LNCaP clone FGC (cell line): ENCODE measurements at regions not wholly inside any gene's neighbourhood (a gene's known extent, or its start where the extent isn't known, plus 50 kb on each side); places are given as distances from the start of the nearest gene placed in this dataset.
"Not testable (repeated sequence)": the region's sequence is repeated elsewhere in the genome, so short reads cannot be mapped to it uniquely, and the experiment has no call there.

ENCODE experiments used
- DNase-seq: peaks from one replicate; pipeline ENCODE4 v3.0.0-alpha.2; 2011; ENCODE audit warnings: low read depth
- H3K4me3 ChIP-seq: 2 replicates; pipeline ENCODE4 v1.5.1; 2011; ENCODE audit warnings: mild to moderate bottlenecking, low read depth, low read length, control low read depth
- TF ChIP-seq, protein P1 (sequence below): IDR thresholded peaks from 2 replicates; pipeline ENCODE4 v1.5.1; 2012; ENCODE audit warnings: mild to moderate bottlenecking; ENCODE audit not compliant: control insufficient read depth, insufficient read depth; ENCODE audit errors: extremely low read depth

GRCh38 chr7:114799628-114800028, 122.3 kb upstream of the MDFIC start:
- no peak for DNase-seq
- TF ChIP-seq, protein P1, sequence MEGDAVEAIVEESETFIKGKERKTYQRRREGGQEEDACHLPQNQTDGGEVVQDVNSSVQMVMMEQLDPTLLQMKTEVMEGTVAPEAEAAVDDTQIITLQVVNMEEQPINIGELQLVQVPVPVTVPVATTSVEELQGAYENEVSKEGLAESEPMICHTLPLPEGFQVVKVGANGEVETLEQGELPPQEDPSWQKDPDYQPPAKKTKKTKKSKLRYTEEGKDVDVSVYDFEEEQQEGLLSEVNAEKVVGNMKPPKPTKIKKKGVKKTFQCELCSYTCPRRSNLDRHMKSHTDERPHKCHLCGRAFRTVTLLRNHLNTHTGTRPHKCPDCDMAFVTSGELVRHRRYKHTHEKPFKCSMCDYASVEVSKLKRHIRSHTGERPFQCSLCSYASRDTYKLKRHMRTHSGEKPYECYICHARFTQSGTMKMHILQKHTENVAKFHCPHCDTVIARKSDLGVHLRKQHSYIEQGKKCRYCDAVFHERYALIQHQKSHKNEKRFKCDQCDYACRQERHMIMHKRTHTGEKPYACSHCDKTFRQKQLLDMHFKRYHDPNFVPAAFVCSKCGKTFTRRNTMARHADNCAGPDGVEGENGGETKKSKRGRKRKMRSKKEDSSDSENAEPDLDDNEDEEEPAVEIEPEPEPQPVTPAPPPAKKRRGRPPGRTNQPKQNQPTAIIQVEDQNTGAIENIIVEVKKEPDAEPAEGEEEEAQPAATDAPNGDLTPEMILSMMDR = no peak
- no peak overlapping the region for H3K4me3 ChIP-seq

GRCh38 chr7:114802632-114803031, 119.3 kb upstream of the MDFIC start:
- no peak for DNase-seq
- TF ChIP-seq, protein P1 = no peak

DNA sequence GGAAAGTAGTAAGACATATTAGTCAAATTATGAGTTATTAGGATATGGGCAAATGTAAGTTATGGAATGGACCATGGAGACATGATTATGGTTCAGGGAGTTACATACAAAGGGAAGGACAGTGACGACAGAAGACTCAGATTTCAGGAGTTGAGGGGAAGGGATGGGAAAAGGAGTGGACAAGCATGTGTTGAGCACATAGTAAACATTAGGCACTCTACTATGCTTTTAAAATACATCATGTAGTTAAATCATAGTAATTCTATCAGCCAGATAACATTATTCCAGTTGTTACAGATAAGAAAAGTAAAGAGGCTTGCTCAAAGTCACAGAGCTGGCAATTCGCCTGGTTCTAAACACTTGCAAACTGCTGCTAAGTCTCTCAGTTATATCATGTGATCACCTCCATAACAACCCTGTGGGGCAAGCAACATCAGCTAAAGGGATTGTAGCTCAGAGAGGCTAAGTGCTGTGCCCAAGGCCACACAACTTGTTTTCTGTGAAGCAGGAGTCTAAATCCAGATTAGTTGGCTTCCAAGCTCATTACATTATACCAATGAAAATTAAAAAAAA, 115.2 kb upstream of the MDFIC start:
- TF ChIP-seq, protein P1 = no peak
- H3K4me3 ChIP-seq = no peak overlapping the region
- DNase-seq = no peak

More at GRCh38 chr7:114802632-114803031, 119.3 kb upstream of the MDFIC start:
- no peak overlapping the region for H3K4me3 ChIP-seq

- H3K4me3 ChIP-seq = no peak overlapping the region
- no peak for DNase-seq
- TF ChIP-seq, protein P1 = no peak
These were observed 109.3 kb upstream of the MDFIC start for GRCh38 chr7:114812570-114812969.

DNA sequence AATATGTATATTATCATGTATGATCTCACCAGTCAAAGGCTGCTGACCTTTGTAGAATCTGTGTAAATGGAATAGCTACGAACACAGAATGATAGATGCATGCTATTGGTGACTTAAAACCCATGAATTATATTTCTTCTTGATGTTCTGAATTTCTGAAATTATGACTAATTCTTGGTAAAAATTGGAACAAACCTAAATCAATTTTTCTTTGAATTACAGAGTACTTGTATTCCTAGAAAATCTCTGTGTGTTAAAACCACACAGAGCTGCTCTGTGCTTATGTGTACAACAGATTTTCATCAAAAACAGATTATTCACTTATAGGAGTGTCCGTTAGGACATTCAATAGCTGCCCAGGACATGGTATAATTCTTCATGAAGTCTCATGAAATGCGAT, 108.3 kb upstream of the MDFIC start:
- DNase-seq = no peak
- TF ChIP-seq, protein P1 = no peak
- no peak overlapping the region for H3K4me3 ChIP-seq

GRCh38 chr7:114817036-114817435, 104.9 kb upstream of the MDFIC start:
- H3K4me3 ChIP-seq, DNase-seq: not testable (repeated sequence)

DNA sequence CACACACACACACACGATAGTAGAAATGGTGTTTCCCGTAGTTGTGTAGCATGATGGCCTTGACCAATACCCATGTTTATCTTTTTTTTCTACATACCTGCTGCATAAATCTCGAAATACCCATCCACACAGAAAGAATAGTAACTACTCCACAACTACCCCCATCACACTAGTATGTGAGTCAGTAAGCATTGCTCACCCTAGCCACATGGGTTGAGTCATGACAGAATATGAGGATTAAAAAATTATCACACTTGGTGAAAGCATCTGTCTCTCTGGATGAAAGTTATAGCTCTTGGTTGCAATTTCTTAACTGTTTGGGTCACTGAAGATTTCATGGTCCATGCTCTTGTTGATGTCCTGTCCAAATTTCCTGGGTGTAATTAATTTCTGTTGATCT, 103.4 kb upstream of the MDFIC start:
- DNase-seq = no peak
- TF ChIP-seq, protein P1 = no peak
- H3K4me3 ChIP-seq = no peak overlapping the region
